IPS-18a (cell line): ENCODE measurements at regions not wholly inside any gene's neighbourhood (a gene's known extent, or its start where the extent isn't known, plus 50 kb on each side); places are given as distances from the start of the nearest gene placed in this dataset.

Experiments
- H3K27ac ChIP-seq: one replicate; pipeline ENCODE4 v1.5.1; 2013; ENCODE audit warnings: low read length
- H3K27me3 ChIP-seq: one replicate; pipeline ENCODE4 v1.6.1; 2013; ENCODE audit warnings: mild to moderate bottlenecking, low read length; ENCODE audit not compliant: control insufficient read depth, insufficient read depth
- H3K36me3 ChIP-seq: one replicate; pipeline ENCODE4 v1.6.1; 2013; ENCODE audit warnings: low read depth, low read length; ENCODE audit not compliant: control insufficient read depth
- H3K4me1 ChIP-seq: one replicate; pipeline ENCODE4 v1.6.1; 2013; ENCODE audit warnings: low read depth, low read length; ENCODE audit not compliant: control insufficient read depth
- H3K4me3 ChIP-seq: one replicate; pipeline ENCODE4 v1.5.1; 2013; ENCODE audit warnings: low read length
- H3K9ac ChIP-seq: one replicate; pipeline ENCODE4 v1.6.1; 2013; ENCODE audit warnings: mild to moderate bottlenecking, low read length, moderate library complexity
- H3K9me3 ChIP-seq: one replicate; pipeline ENCODE4 v1.6.1; 2013; ENCODE audit warnings: low read depth, low read length; ENCODE audit not compliant: control insufficient read depth

DNA sequence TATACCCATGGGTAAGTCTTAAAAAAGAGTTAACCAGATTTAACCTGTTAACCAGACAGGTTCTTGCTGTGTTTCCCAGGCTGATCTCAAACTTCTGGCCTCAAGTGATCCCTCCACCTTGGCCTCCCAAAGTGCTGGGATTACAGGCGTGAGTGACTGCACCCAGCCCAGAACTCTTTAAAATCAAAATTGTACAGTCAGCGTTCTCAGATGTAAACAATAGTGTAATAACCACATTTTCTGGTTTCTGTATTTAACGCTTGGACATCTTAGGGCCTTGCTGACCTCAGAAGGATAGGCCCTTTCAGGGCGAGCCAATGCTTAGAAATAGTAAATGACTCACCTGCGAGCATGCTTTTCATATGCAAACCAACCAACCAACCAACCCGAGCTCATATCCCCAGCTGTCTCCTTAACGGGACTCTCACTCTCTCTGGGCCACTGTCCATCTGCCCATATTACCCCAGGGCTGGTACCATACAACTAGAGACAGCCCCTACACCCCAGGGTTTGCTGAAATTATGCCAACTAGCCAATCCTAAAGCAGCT lies 415.0 kb upstream of the XYLT1 start:
- H3K4me1 ChIP-seq: peaks cover 6% of the 10 kb centered on the region
- H3K36me3 ChIP-seq: no peaks in the 10 kb centered on the region
- H3K9ac ChIP-seq: no peak overlapping the region
- H3K27me3 ChIP-seq: no peaks in the 10 kb centered on the region
- H3K27ac ChIP-seq: no peak overlapping the region
- H3K9me3 ChIP-seq: no peaks in the 10 kb centered on the region
- H3K4me3 ChIP-seq: no peak overlapping the region

GRCh38 chr16:17877821-17878360 lies 407.1 kb upstream of the XYLT1 start:
- H3K4me1 ChIP-seq: no peaks in the 10 kb centered on the region
- no peaks in the 10 kb centered on the region for H3K36me3 ChIP-seq
- no peaks in the 10 kb centered on the region for H3K9me3 ChIP-seq
- H3K27ac ChIP-seq: no peak overlapping the region
- no peak overlapping the region for H3K4me3 ChIP-seq
- no peaks in the 10 kb centered on the region for H3K27me3 ChIP-seq
- H3K9ac ChIP-seq: no peak overlapping the region

DNA sequence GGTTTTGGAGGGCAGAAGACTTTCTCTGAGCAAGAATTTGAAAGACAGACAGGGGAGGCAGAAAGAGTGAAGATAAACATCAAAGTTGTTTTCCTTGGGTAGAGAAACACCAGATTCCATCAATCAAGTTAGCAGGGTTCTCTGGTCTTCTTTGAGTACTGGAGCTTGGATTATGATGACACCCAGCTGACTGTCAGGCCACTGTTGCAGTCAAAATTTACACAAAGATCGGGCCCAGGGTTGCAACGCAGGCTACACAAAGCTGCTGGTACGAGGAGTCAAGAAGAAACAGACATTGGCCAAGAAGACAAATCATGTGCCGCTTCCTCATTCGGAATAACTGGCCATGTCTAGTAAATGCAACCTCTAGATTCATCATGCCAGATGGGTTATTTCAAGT lies 396.2 kb upstream of the XYLT1 start:
- H3K4me3 ChIP-seq: no peak overlapping the region
- no peaks in the 10 kb centered on the region for H3K9me3 ChIP-seq
- H3K27ac ChIP-seq: no peak overlapping the region
- no peaks in the 10 kb centered on the region for H3K4me1 ChIP-seq
- H3K27me3 ChIP-seq: no peaks in the 10 kb centered on the region
- H3K36me3 ChIP-seq: no peaks in the 10 kb centered on the region
- no peak overlapping the region for H3K9ac ChIP-seq

- Histone ChIP-seq H3K4me1 (no peaks in the 10 kb centered on the region), H3K36me3 (no peaks in the 10 kb centered on the region), H3K27ac (no peak overlapping the region), H3K27me3 (no peaks in the 10 kb centered on the region), H3K4me3 (no peak overlapping the region), H3K9me3 (no peaks in the 10 kb centered on the region), H3K9ac (no peak overlapping the region)
These were observed 391.3 kb upstream of the XYLT1 start for GRCh38 chr16:17861981-17862479.

DNA sequence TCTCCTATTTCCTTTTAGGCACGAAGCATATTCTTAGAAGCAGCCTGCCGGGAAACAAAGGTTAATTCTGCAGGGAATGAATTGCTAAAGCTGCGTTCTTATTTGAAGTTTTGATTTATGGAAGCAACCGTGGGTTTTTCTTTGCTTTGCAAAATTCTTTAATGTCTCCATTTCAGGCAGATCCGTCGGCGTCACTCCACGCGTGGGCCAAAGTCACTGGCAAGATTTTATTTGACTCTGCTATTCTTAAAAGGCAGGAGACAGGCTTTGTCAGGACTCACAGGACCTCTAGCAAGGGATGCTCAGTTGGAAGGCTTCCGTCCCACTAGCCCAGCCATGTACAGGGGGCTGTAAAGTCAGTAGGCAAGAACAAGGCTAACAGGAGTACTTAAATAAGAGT lies 387.3 kb upstream of the XYLT1 start:
- Histone ChIP-seq H3K9me3 (no peaks in the 10 kb centered on the region), H3K9ac (no peak overlapping the region), H3K4me3 (no peak overlapping the region), H3K4me1 (no peaks in the 10 kb centered on the region), H3K27ac (no peak overlapping the region), H3K27me3 (no peaks in the 10 kb centered on the region), H3K36me3 (no peaks in the 10 kb centered on the region)

- Histone ChIP-seq H3K27me3 (no peaks in the 10 kb centered on the region), H3K27ac (no peak overlapping the region), H3K9me3 (no peaks in the 10 kb centered on the region), H3K4me3 (no peak overlapping the region), H3K4me1 (no peaks in the 10 kb centered on the region), H3K36me3 (no peaks in the 10 kb centered on the region), H3K9ac (no peak overlapping the region)
These were observed 383.2 kb upstream of the XYLT1 start for GRCh38 chr16:17853958-17854357.

GRCh38 chr16:17852977-17853702 lies 382.4 kb upstream of the XYLT1 start:
- Histone ChIP-seq H3K27me3 (no peaks in the 10 kb centered on the region), H3K9ac (no peak overlapping the region), H3K4me1 (no peaks in the 10 kb centered on the region), H3K36me3 (no peaks in the 10 kb centered on the region), H3K9me3 (no peaks in the 10 kb centered on the region), H3K27ac (no peak overlapping the region), H3K4me3 (no peak overlapping the region)

- H3K27ac ChIP-seq: no peak overlapping the region
- H3K4me3 ChIP-seq: no peak overlapping the region
- H3K36me3 ChIP-seq: no peaks in the 10 kb centered on the region
- H3K9ac ChIP-seq: no peak overlapping the region
- H3K27me3 ChIP-seq: no peaks in the 10 kb centered on the region
- no peaks in the 10 kb centered on the region for H3K4me1 ChIP-seq
- H3K9me3 ChIP-seq: no peaks in the 10 kb centered on the region
These were observed 380.0 kb upstream of the XYLT1 start for GRCh38 chr16:17850581-17851250.

GRCh38 chr16:17847234-17847795 lies 376.6 kb upstream of the XYLT1 start:
- no peak overlapping the region for H3K27ac ChIP-seq
- H3K36me3 ChIP-seq: no peaks in the 10 kb centered on the region
- H3K9me3 ChIP-seq: no peaks in the 10 kb centered on the region
- H3K9ac ChIP-seq: no peak overlapping the region
- H3K4me3 ChIP-seq: no peak overlapping the region
- no peaks in the 10 kb centered on the region for H3K4me1 ChIP-seq
- H3K27me3 ChIP-seq: no peaks in the 10 kb centered on the region

GRCh38 chr16:17846030-17846429 lies 375.3 kb upstream of the XYLT1 start:
- no peak overlapping the region for H3K27ac ChIP-seq
- no peak overlapping the region for H3K4me3 ChIP-seq
- H3K4me1 ChIP-seq: no peaks in the 10 kb centered on the region
- no peak overlapping the region for H3K9ac ChIP-seq
- no peaks in the 10 kb centered on the region for H3K9me3 ChIP-seq
- no peaks in the 10 kb centered on the region for H3K27me3 ChIP-seq
- no peaks in the 10 kb centered on the region for H3K36me3 ChIP-seq

GRCh38 chr16:17845031-17845430 lies 374.3 kb upstream of the XYLT1 start:
- H3K4me3 ChIP-seq: no peak overlapping the region
- no peaks in the 10 kb centered on the region for H3K36me3 ChIP-seq
- H3K9me3 ChIP-seq: no peaks in the 10 kb centered on the region
- no peak overlapping the region for H3K27ac ChIP-seq
- H3K9ac ChIP-seq: no peak overlapping the region
- H3K4me1 ChIP-seq: peaks cover 7% of the 10 kb centered on the region
- no peaks in the 10 kb centered on the region for H3K27me3 ChIP-seq
